ENCODE measurements at regions not wholly inside any gene's neighbourhood (a gene's known extent, or its start where the extent isn't known, plus 50 kb on each side); places are given as distances from the start of the nearest gene placed in this dataset.

DNA sequence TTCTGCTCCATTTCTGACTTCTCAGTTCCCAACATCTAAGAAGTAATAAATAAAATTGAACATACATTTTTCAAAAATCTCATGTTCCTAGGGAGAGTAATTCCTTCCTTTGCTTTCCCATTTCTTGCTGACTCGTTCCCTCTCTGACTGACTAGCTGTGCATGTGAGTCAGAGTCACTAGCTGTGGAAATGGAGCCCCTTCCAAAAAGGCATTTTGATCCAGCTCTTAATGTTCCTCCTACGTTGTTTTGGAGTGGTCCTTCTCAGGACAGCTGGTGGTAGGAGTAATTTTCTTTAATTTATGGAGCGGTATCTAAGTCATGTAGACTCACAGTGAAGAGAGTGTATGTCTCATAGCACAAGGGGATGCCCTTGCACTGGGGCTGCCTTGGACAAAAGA is 460.2 kb downstream of the GADD45G start:
- TF ChIP-seq RNF2 (IDR thresholded peaks at IDR 0.05; ENCODE audit: borderline replicate concordance, low read depth, low read length, missing control alignments, poor library complexity, severe bottlenecking), result no peak
- TF ChIP-seq POLR2A (IDR thresholded peaks at IDR 0.05; ENCODE audit: control extremely low read depth in 1 of 2, low read depth in 2 of 2, low read length in 2 of 2), result no peak
- TF ChIP-seq RAD21 (IDR thresholded peaks at IDR 0.05 in 1 of 2, conservative IDR thresholded peaks at IDR 0.05 in 1 of 2; ENCODE audit: low read depth in 2 of 2, low read length in 2 of 2), result no peak
- TF ChIP-seq JUND (IDR thresholded peaks at IDR 0.05; ENCODE audit: low read length), result no peak

All from H1 (cell line).